Astrocyte (in vitro differentiated cells and primary cell): ENCODE measurements at regions not wholly inside any gene's neighbourhood (a gene's known extent, or its start where the extent isn't known, plus 50 kb on each side); places are given as distances from the start of the nearest gene placed in this dataset.

ENCODE experiments used
- DNase-seq: peaks from one replicate; pipeline ENCODE4 v3.0.0-alpha.2; 2010; ENCODE audit warnings: low read depth
- FAIRE-seq: peaks from 2 replicates; lab custom pipeline; 2011; peaks lifted over from hg19 to GRCh38; lab: Jason Lieb, UNC
- H2AFZ ChIP-seq: 2 replicates; pipeline ENCODE4 v1.6.0; 2012; ENCODE audit warnings: low read depth, low read length, inconsistent platforms
- H3K27ac ChIP-seq: 2 replicates; pipeline ENCODE4 v1.5.1; 2011; ENCODE audit warnings: low read depth, low read length, inconsistent platforms
- H3K27me3 ChIP-seq: 2 replicates; pipeline ENCODE4 v1.6.0; 2011; ENCODE audit warnings: low read length, inconsistent platforms; ENCODE audit not compliant: insufficient read depth
- H3K36me3 ChIP-seq: 2 replicates; pipeline ENCODE4 v1.5.1; 2011; ENCODE audit warnings: low read length, inconsistent platforms; ENCODE audit not compliant: insufficient read depth
- H3K4me1 ChIP-seq: 2 replicates; pipeline ENCODE4 v1.5.1; 2011; ENCODE audit warnings: low read length, inconsistent platforms; ENCODE audit not compliant: insufficient read depth
- H3K4me2 ChIP-seq: 2 replicates; pipeline ENCODE4 v1.6.0; 2012; ENCODE audit warnings: low read length, inconsistent platforms
- H3K4me3 ChIP-seq: 2 replicates; pipeline ENCODE4 v1.5.1; 2011; ENCODE audit warnings: low read depth, mild to moderate bottlenecking, low read length, inconsistent platforms; ENCODE audit not compliant: insufficient read depth
- H3K79me2 ChIP-seq: 2 replicates; pipeline ENCODE4 v1.6.0; 2012; ENCODE audit warnings: mild to moderate bottlenecking, low read length, inconsistent platforms; ENCODE audit not compliant: insufficient read depth
- H3K9ac ChIP-seq: 2 replicates; pipeline ENCODE4 v1.6.0; 2012; ENCODE audit warnings: mild to moderate bottlenecking, low read length, inconsistent platforms
- H3K9me3 ChIP-seq: 2 replicates; pipeline ENCODE4 v1.5.1; 2012; ENCODE audit warnings: low read depth, mild to moderate bottlenecking, low read length, inconsistent platforms; ENCODE audit not compliant: insufficient read depth
- H4K20me1 ChIP-seq: 2 replicates; pipeline ENCODE4 v1.6.0; 2012; ENCODE audit warnings: low read length, inconsistent platforms; ENCODE audit not compliant: insufficient read depth
- H3K27ac Mint-ChIP-seq: one replicate; pipeline ENCODE4 v1.8.0; 2021; ENCODE audit warnings: mild to moderate bottlenecking, mixed read lengths; ENCODE audit not compliant: unreplicated experiment
- H3K27me3 Mint-ChIP-seq: one replicate; pipeline ENCODE4 v1.8.0; 2021; ENCODE audit warnings: low read depth, mixed read lengths; ENCODE audit not compliant: unreplicated experiment
- H3K36me3 Mint-ChIP-seq: one replicate; pipeline ENCODE4 v1.8.0; 2021; ENCODE audit warnings: low read depth, mixed read lengths; ENCODE audit not compliant: unreplicated experiment
- H3K4me1 Mint-ChIP-seq: one replicate; pipeline ENCODE4 v1.8.0; 2021; ENCODE audit warnings: low read depth, mixed read lengths; ENCODE audit not compliant: unreplicated experiment
- H3K4me3 Mint-ChIP-seq: one replicate; pipeline ENCODE4 v1.8.0; 2021; ENCODE audit warnings: mild to moderate bottlenecking, moderate library complexity, mixed read lengths; ENCODE audit not compliant: unreplicated experiment
- H3K9me3 Mint-ChIP-seq: one replicate; pipeline ENCODE4 v1.8.0; 2021; ENCODE audit warnings: mild to moderate bottlenecking, mixed read lengths; ENCODE audit not compliant: unreplicated experiment
- EZH2 ChIP-seq: IDR thresholded peaks from 2 replicates; pipeline ENCODE4 v1.6.1; 2012; ENCODE audit warnings: mild to moderate bottlenecking, low read length, inconsistent platforms; ENCODE audit not compliant: insufficient read depth
- TF ChIP-seq, protein P1 (sequence below): IDR thresholded peaks from 2 replicates; pipeline ENCODE4 v1.5.1; 2011; ENCODE audit warnings: low read depth, mild to moderate bottlenecking, inconsistent platforms, low read length, moderate library complexity; ENCODE audit not compliant: insufficient read depth

DNA sequence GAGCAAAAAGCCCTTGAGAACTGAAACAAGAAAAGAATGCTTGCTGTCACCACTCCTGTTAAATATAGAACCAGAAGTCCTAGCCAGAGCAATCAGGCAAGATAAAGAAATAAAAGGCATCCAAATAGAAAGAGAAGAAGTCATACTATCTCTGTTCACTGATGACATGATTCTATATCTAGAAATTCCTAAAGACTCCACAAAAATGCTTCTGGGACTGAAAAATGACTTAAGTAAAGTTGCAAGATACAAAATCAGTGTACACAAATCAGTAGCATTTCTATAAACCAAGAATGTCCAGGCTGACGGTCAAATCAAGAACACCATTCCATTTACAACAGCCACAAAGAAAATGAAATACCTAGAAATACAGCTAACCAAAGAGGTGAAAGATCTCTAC, 552.7 kb upstream of the SLIT2 start:
- H4K20me1 ChIP-seq = no peaks in the 10 kb centered on the region
- Mint-ChIP-seq H3K4me3 (no peak overlapping the region), H3K4me1 (peaks cover 7% of the 10 kb centered on the region), H3K9me3 (peaks cover 13% of the 10 kb centered on the region), H3K36me3 (no peaks in the 10 kb centered on the region), H3K27ac (no peak overlapping the region), H3K27me3 (no peaks in the 10 kb centered on the region)
- H2AFZ ChIP-seq = no peak overlapping the region
- FAIRE-seq = no peak
- no peaks in the 10 kb centered on the region for H3K4me1 ChIP-seq
- H3K9me3 ChIP-seq = no peaks in the 10 kb centered on the region
- H3K79me2 ChIP-seq = no peaks in the 10 kb centered on the region
- no peak for TF ChIP-seq EZH2
- TF ChIP-seq, protein P1, sequence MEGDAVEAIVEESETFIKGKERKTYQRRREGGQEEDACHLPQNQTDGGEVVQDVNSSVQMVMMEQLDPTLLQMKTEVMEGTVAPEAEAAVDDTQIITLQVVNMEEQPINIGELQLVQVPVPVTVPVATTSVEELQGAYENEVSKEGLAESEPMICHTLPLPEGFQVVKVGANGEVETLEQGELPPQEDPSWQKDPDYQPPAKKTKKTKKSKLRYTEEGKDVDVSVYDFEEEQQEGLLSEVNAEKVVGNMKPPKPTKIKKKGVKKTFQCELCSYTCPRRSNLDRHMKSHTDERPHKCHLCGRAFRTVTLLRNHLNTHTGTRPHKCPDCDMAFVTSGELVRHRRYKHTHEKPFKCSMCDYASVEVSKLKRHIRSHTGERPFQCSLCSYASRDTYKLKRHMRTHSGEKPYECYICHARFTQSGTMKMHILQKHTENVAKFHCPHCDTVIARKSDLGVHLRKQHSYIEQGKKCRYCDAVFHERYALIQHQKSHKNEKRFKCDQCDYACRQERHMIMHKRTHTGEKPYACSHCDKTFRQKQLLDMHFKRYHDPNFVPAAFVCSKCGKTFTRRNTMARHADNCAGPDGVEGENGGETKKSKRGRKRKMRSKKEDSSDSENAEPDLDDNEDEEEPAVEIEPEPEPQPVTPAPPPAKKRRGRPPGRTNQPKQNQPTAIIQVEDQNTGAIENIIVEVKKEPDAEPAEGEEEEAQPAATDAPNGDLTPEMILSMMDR = no peak
- H3K4me3 ChIP-seq = no peak overlapping the region
- H3K27me3 ChIP-seq = no peaks in the 10 kb centered on the region
- no peak overlapping the region for H3K9ac ChIP-seq
- peak; percentile 62 for DNase-seq
- no peak overlapping the region for H3K27ac ChIP-seq
- no peak overlapping the region for H3K4me2 ChIP-seq
- H3K36me3 ChIP-seq = no peaks in the 10 kb centered on the region

- no peak for DNase-seq
- Mint-ChIP-seq H3K27ac (no peak overlapping the region), H3K36me3 (no peaks in the 10 kb centered on the region), H3K4me1 (peaks cover 34% of the 10 kb centered on the region), H3K4me3 (no peak overlapping the region), H3K27me3 (no peaks in the 10 kb centered on the region), H3K9me3 (peaks cover 13% of the 10 kb centered on the region)
- Histone ChIP-seq H3K36me3 (no peaks in the 10 kb centered on the region), H3K4me1 (peaks cover 4% of the 10 kb centered on the region), H3K4me2 (no peak overlapping the region), H3K27ac (no peak overlapping the region), H3K9me3 (no peaks in the 10 kb centered on the region), H3K79me2 (no peaks in the 10 kb centered on the region), H3K9ac (no peak overlapping the region), H2AFZ (no peak overlapping the region), H4K20me1 (no peaks in the 10 kb centered on the region), H3K4me3 (no peak overlapping the region), H3K27me3 (no peaks in the 10 kb centered on the region)
- TF ChIP-seq EZH2 = no peak
- TF ChIP-seq, protein P1 = no peak
- FAIRE-seq = no peak
These were observed 556.9 kb upstream of the SLIT2 start for GRCh38 chr4:19694812-19695211.

GRCh38 chr4:19693936-19694570, 557.7 kb upstream of the SLIT2 start:
- H3K4me1 Mint-ChIP-seq = peaks cover 41% of the 10 kb centered on the region
- peaks cover 12% of the 10 kb centered on the region for H3K9me3 Mint-ChIP-seq
- no peak overlapping the region for H3K4me3 ChIP-seq
- DNase-seq = no peak
- no peaks in the 10 kb centered on the region for H3K79me2 ChIP-seq
- H3K4me1 ChIP-seq = peaks cover 10% of the 10 kb centered on the region
- no peak overlapping the region for H3K27ac ChIP-seq
- H3K27me3 ChIP-seq = no peaks in the 10 kb centered on the region
- H3K4me2 ChIP-seq = no peak overlapping the region
- no peak for TF ChIP-seq EZH2
- TF ChIP-seq, protein P1 = no peak
- peak overlapping the region; percentile 42 for H2AFZ ChIP-seq
- H3K9ac ChIP-seq = no peak overlapping the region
- no peaks in the 10 kb centered on the region for H4K20me1 ChIP-seq
- H3K36me3 Mint-ChIP-seq = no peaks in the 10 kb centered on the region
- FAIRE-seq = no peak
- H3K27me3 Mint-ChIP-seq = no peaks in the 10 kb centered on the region
- no peak overlapping the region for H3K27ac Mint-ChIP-seq
- no peaks in the 10 kb centered on the region for H3K36me3 ChIP-seq
- H3K9me3 ChIP-seq = no peaks in the 10 kb centered on the region
- H3K4me3 Mint-ChIP-seq = no peak overlapping the region
